GM12872 (cell line): ENCODE measurements at regions not wholly inside any gene's neighbourhood (a gene's known extent, or its start where the extent isn't known, plus 50 kb on each side); places are given as distances from the start of the nearest gene placed in this dataset.

ENCODE experiments used
- TF ChIP-seq, protein P1 (sequence below): IDR thresholded peaks from 3 replicates; pipeline ENCODE4 v1.5.1; 2011; ENCODE audit warnings: low read depth, mild to moderate bottlenecking, low read length, moderate library complexity; ENCODE audit not compliant: insufficient read depth

DNA sequence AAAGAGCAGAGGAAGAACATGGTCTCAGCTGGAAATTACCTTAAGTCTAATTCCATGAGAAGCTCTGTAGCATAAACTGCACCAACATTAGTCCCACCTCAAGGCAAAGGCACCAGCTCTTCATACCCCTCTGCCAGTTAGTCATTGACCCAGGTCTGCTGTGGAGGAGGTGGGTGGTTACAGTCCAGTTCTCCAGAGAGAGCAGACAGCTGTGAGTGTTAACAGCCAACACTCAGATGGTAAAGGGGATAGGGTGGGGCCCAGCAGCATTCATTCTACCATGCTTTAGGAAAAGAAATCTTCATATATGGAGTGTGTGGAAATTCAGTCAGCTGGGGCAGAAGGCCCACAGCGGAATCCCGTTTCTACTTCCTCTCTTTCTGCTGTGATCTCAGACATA is 159.7 kb upstream of the FBXO11 start:
- TF ChIP-seq, protein P1, sequence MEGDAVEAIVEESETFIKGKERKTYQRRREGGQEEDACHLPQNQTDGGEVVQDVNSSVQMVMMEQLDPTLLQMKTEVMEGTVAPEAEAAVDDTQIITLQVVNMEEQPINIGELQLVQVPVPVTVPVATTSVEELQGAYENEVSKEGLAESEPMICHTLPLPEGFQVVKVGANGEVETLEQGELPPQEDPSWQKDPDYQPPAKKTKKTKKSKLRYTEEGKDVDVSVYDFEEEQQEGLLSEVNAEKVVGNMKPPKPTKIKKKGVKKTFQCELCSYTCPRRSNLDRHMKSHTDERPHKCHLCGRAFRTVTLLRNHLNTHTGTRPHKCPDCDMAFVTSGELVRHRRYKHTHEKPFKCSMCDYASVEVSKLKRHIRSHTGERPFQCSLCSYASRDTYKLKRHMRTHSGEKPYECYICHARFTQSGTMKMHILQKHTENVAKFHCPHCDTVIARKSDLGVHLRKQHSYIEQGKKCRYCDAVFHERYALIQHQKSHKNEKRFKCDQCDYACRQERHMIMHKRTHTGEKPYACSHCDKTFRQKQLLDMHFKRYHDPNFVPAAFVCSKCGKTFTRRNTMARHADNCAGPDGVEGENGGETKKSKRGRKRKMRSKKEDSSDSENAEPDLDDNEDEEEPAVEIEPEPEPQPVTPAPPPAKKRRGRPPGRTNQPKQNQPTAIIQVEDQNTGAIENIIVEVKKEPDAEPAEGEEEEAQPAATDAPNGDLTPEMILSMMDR, result no peak

DNA sequence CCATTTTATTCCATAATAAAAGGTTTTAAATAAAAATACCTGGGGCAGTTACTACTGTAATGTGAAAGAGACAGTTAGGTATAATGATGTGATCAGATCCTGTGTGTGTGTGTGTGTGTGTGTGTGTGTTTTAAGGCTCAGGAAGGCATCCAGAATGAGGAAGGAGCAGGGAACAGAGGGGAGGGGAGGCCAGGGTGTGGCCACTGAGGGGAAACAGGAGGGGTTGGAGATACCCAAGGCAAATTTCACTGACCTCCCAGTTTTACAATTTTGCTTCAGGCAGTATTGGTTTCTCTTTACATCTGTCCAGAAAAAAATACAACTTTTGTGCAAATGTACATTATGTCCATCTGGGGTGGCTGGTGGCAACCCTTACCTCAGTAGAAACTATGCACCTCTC is 163.5 kb upstream of the FBXO11 start:
- TF ChIP-seq, protein P1, result no peak

DNA sequence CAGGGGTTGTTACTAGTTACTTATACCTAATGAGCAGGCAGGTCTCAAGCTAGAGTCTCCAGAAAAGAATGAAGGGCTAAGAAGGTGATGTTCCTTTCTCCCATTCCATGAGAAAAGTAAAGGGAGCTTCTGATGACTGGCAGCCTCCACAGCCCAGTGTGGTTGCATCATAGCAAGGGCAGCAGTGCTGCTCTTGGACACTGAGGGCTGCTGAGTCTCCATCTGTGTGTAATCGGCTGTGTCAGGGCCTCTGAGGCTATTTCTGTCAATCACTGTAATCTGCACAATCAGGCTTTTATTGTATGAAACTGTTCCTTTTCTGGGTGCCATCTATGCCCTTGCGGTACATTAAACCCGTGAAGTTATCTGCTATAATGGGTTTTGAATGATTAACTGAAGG is 164.1 kb upstream of the FBXO11 start:
- TF ChIP-seq, protein P1, result no peak

DNA sequence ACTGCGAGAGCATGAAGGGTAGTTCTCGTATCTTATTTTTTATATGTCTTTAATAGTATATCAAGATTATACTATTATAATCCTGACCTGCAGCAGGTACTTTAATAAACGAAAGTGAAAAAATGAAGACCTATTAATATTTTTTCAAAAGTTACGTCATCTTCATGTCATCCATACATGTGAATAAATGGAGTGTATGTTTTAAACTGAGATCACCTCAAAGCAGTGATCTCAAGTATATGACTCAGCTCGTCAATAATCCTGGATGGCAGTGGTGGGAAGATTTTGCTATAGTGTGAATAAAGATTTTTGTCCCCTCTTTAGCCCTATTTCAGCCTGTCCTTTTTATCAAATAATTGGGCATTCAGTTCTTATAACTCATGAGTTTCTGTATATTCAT is 166.3 kb upstream of the FBXO11 start:
- TF ChIP-seq, protein P1, result no peak

DNA sequence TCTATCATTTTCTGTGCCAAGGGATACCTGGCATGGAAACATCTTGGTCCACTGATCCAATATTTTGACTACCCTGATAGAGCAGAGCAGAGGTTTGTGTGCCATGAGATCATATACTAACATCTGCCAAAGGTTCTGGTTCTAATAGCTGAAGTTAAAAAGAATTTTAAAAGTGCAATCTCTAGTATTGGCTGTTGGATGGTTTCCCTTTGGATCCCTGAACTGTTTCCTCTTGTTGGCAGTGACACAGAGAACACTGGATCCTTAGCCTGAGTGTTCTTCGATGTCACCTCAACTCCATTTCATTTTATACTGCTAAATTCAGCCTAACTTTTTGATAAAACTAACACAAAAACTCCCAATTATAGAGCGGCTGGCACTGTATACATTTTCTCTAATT is 169.3 kb upstream of the FBXO11 start:
- TF ChIP-seq, protein P1, result no peak

DNA sequence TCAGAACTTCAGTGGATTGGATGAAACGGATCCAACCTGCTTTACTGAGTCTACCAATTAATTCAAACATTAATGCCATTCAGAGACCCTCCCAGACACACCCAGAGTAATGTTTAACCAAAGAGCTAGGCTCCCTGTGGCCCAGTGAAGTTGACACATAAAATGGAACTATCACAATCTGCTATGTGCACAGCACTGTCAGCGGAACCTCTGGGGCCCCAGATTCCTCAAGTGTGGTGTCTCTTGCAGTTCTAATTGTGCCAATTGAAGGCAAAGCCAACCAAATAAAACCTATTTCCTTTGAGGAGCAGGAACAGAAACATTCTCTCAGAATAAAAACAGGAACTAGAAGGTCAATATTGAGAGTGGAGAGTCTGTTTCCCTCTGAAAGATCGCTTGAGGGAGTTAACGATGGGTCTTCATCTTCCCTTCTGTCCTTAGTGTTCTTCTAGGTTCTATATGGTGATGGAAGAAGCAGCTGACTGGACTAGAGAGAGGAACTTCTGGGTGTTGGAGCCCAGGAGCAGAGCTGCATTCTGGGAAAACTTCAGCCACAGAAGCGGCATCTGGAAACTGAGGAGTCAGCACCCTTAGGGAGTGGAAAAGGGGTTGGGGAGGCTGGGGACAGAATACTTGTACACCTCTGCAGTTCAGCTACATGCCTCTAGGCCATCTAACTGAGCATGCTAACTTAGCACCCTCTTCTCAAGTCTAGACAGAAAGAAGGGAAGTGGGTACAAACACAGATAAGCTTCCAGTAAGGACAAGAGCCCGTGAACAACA is 174.4 kb upstream of the FBXO11 start:
- TF ChIP-seq, protein P1, result peak; percentile 21; the same call in 1 of the 3 replicates

DNA sequence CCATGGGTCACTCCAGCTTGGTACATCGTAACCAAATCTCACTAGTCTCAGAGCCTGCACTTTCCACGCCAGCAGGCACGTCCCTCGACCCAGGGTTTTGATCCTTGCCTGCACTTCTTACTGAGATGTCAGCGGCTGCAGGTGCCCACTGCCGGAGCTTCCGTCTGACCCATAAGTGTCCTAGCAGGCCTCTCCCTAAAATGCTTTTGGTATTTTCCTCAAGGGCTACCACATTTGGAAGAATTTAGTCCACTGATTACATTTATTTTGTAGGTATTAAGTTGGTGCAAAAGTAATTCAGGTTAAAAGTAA is 175.0 kb upstream of the FBXO11 start:
- TF ChIP-seq, protein P1, result no peak
